GM19467 (cell line): ENCODE measurements at regions not wholly inside any gene's neighbourhood (a gene's known extent, or its start where the extent isn't known, plus 50 kb on each side); places are given as distances from the start of the nearest gene placed in this dataset.

Experiments used
- ATAC-seq: cut with Tn5 transposase; IDR thresholded peaks from one replicate; pipeline ENCODE4 v1.9.1; 2021; ENCODE audit warnings: mild to moderate bottlenecking, moderate library complexity; ENCODE audit not compliant: unreplicated experiment

DNA sequence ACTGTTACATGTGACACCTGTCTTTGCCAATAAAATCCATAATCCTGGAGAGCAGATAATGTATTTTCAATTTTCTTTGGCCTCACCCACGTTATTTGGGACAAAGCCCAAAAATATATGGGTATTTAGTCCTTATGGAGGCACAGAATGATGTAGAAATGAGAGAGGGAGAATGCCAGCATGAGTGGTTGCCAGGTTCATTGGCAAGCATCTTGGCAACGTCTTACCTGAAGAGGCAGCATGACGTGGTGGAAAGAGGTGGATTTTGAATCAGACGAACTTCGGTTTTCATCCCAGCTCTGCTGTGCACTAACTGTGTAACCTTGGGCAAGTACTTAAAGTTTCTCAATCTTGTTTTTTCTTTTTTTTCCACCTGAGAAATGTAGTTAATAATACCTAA lies 969.6 kb upstream of the PIK3C3 start:
- no peak for ATAC-seq

DNA sequence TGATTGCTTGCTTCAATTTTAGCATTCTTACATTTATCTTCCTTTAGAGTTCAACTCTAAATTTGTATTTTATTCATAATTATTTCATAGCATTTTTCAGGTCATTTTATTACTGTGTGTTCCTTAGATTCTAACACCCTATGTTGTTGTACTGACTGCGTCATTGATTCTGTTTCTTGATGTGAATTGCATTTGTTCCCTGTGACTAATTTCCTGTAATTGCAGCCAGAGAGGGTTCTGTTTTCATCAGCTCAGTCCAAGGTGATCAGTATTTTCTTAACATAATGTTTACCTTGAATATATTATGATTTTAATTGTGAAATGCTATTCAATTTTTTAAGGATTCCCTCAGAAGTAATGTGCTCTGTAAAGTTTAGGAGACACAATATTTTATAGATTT lies 970.2 kb upstream of the PIK3C3 start:
- ATAC-seq: no peak

DNA sequence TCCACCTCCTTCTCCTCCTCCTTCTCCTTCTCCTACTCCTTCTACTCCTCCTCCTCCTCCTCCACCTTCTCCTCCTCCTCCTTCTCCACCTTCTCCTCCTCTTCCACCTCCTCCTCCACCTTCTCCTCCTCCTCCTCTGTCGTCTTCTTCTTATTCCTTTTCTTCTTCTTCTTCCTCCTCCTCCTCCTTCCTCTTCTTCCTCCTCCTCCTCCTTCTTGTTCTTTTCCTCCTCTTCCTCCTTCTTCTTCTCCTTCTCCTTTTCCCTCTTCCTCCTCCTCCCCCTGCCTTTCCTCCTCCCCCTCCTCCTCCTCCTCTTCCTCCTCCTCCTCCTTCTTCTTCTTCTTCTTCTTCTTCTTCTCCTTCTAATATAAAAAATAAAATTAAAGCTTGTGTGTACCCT lies 971.2 kb upstream of the PIK3C3 start:
- no peak for ATAC-seq

DNA sequence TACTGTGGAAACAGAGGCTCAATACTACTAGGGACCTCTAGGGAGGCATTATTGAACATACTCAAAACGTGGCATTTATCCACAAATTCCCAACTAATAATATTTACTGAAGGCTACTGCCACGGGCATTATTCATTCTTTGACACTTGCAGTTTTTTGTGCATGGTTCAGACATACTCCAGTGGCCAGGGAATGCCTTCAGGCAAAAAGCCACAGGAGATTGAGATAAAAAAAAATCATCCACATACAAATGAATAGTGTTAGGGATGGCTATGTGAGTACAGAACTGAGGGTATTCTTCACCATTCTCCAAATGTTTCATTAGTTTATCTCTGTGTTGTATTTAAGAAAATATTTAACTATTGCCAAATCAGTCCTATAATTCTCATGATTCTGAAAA lies 974.9 kb upstream of the PIK3C3 start:
- ATAC-seq: no peak

DNA sequence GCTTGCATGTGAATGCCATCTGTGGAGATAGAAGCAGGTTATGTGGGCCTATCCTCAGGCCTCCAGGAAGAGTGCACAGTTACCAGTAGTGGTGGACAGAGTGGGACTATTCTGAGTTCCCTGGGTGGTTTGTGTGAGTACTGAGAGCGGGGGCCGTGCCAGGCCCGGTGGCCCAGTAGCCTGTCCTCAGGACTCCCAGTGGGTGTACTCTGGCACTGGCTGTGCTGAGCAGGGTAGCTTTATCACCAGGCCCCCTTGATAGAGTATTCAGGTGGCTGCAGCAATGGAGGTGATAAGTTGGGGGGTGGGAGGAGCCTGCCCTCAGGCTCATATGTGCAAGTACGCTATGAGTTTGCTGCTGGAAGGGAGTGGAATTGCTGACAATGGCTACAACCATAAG lies 979.0 kb upstream of the PIK3C3 start:
- ATAC-seq: no peak

DNA sequence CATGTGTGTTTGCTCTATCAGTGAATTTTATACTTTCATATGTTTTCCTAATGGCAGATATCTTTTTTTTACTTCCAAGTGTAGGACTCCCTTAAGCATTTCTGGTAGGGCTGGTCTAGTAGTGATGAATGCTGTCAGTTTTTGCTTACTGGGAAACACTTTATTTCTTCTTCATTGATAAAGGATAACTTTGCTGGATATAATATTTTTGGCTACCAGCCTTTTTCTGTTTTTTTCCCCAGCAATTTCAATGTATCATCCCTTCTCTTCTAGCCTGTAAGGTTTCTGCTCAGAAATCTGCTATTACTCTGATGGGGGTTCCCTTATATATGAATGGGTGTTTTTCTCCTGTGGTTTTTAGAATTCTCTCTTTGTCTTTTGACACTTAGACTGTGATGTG lies 980.6 kb upstream of the PIK3C3 start:
- no peak for ATAC-seq

DNA sequence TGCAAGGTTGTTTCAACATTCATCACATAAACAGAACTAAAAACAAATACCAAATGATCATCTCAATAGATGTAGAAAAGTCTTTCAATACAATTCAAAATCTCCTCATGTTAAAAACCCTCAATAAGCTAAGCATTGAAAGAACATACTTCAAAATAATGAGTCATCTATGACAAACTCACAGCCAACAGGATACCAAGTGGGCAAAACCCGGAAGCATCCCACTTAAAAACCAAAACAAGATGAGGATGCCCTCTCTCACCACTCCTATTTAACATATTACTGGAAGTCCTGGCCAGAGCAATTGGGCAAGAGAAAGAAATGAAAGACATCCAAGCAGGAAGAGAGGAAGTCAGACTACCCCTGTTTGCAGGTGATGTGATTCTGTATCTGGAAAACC lies 992.2 kb upstream of the PIK3C3 start:
- no peak for ATAC-seq

DNA sequence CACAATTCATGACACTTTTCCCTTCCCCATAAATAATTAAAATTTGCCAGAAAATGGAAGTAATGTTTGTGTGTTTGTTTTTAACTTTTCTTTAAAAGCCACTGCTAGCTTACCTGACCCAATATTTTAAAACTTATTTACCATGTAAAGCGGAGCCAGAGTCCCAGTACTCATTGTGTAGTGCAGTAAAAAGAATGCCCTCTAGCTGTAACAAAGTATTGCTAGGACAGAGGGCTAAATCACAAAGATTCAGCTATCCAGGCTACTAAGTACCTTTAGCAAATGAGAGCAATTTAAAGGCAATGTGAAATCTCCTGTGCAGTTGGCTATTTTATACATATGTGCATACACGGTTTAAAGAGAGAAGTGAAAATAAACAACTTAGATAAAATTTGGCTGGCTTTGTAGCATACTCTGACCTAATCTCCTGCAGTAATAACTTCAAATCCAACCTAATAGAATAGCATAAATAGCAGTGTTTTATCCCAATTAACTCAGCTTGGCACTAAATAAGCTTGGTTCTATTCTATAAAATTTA lies 997.4 kb upstream of the PIK3C3 start:
- ATAC-seq: no peak

DNA sequence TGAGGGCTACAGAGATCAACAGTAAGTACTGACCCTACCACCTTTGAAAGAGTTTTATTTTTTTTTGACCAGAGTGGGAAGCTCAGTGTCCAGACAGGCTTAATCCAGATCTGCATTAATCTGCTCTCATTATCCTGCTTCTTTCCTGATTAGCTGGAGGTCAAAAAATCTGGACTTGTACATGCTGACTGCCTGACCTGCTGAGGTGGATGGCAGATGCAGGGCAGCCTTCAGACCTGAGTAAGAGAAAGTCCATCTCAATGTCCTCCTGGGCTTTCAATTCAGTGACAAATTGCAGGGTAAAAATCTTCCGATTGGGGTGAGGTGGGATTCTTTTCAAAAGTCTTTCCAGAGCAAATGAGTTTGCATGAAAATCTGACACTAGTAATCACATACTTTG lies 998.8 kb upstream of the PIK3C3 start:
- ATAC-seq: no peak

DNA sequence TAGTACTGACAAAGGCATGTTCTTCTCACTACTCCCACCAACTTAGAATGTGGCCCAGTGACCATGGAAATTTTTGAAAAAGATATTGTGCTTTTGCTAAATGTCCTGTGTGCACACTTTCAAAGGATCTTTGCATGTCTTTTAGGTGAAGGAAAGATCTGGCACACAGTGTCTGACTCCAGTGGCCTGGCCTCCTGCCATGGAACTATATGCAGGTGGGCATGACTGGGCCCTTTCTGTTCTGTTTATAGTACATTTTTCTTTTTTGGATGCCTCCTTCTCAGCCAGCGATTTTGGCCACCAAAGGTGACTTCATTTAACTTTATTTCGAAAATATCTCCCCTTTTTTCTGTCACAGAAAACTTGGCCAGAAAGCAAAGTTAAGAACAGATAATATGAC lies 999.7 kb upstream of the PIK3C3 start:
- ATAC-seq: no peak

DNA sequence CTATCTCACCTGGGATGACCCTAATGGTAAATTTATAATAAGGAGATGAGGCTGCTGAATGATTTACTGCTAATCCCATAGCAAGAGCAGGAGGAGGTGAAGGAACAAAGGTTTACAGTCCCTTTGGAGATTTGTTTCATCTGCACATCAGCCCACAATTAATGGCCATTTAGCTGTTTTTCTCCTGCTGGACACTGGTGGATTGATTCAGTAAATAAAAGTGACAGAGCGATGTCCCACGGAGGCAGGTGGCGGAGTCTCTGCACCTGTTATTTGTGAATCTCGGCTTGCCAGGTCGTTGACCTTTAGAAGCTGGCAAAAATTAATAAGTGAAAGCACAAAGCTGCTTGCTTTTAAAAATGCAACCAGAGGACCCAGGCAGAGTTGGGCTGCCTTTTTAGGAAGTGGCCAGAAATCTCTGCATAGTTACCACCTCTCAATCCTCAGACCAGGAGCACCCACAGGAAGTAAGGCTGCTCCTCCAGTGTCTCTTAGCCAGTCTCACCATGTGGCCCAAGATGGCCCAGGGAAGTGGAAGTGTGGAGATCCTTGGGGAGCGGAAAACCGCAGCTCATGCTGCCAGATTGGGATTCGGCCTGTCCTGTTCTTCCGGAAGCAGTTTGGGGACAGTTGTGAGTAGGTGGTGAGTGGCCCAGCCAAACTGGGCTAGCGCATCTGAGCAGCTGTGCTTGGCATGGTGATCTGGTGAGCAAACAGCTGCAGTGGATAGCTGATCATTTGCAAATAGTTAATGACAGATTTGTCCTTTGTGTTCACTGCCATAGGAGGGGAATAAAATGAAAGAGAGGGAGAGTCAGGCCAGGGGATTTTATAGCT lies 1005.7 kb upstream of the PIK3C3 start:
- no peak for ATAC-seq

DNA sequence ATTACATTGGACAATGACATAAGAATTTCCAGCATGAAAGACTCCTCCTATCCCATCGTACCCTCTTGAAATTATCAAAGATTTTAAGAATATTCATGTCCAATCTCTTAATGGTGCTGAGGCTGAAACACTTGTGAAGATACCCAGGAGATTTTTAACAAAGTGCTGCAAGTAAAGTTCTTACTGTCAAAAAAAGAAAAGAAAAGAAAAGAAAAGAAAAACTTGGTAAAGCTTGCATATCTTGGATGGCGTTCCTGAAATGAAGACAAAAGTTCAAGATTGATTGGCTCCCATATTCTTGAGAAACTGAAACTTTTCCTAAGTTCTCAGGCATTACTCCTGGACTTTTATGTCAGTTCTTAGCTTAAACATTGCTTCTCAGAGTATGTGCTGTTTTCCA lies 1010.5 kb upstream of the PIK3C3 start:
- no peak for ATAC-seq

DNA sequence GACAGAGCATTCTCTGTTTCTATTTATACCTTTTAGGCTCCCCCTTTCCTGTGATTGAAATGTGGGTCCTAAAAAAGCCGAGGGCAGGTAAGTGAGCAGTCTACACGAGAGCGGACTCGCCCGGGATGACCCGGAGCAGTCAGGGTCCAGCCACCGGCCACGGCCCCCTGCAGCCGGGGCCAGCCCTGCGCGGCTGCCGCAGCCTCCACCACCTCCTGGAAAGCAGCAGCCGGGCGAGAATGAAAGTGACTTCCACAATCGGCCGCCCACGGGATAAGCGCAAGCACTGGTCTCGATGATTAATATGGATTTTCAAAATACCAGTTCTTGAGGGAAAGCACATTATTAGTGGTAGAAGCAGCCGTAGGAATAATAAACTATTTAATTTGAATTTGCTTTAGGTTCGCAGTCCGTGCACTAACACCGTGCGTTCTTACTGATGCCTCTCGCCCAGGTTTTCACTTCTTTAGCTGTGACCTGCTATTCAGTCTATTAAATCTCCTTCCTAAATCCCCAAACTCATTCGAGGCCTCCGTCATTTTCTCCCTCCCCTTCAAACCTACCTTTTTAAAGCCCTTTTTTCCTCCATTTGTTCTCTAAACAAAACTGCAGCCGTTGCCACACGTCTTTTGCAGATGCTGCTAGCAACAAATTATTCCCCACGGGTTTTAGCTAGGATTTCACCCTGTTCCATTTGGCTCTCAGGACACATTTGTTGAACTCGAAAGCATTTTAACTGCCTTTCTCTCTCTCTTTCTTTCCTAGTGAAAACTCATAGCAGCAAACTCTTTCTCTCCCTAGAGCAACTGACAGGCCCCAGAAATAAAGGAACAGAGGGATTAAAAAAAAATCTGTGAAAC lies 1015.1 kb upstream of the PIK3C3 start:
- ATAC-seq: no peak

DNA sequence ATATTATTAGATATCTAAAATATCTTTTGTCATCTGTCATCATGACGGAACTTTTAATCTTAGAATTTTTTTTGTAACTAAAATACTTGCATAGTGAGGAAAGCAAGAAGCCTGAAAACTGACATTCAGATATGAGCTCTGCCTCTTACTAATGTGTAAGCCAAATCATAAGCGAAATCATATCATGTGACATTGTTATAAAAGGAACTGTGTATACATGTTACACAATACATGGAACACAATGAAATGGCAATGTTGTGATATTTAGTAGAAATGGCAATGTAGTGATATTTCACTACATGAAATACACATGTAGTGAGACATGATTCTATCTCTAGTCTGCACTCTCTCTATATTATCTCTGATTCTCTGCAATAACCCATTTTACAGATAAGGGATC lies 1016.4 kb upstream of the PIK3C3 start:
- ATAC-seq: no peak

DNA sequence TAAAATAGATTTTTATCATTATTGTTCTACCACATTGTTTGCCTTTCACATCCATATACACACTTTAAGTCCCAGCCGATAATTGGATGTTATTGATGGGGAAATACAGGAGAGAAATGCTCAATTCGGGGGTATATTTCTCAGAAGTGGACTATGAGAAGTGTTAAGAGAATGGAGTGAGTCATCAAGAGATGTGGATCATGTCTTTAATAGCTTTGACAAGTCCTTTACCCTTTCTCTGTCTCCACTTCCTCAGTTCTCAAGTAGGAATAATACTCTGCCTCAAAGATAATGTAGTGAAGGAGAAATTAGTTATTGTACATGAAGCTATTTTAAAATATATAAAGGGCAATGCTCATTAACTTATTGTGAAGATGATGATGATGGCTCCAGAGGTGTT lies 1017.6 kb upstream of the PIK3C3 start:
- ATAC-seq: no peak

DNA sequence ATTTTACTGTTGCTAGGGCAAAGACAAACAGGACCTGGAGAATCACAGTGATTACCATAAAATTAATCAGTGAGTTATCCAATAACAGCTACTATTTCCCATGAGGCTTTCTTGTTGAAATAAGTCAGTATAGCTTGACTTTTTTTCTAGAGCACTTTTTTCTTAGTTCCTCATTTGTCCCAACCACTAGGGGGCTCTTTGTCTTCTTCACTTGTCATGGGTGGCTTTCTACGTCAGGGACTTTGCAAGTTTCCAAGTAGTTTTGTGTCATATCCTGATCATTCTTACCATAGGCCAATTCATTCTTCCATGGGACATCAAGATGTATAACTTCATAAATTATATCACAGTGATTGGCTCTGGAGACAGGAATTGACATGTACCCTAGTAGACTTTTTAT lies 1019.6 kb upstream of the PIK3C3 start:
- no peak for ATAC-seq

DNA sequence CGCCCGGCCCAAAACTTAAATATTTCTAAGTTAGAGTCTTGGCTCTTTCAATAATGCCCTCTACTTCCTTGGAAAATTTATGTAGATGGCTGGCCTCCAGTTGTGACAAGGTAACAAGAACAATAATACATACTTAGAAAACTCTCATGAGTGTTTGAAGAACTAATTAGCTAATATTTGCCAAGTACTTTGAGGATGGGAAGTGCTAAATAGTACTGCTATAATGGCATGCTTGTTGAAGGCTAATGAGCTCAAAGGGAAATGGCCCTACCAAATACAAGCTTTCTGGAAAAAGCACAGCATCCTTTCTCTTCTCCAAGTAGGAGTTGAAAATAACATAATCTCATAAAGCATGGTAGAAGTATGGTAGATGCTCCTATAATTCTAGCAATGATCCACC lies 1022.2 kb upstream of the PIK3C3 start:
- no peak for ATAC-seq

DNA sequence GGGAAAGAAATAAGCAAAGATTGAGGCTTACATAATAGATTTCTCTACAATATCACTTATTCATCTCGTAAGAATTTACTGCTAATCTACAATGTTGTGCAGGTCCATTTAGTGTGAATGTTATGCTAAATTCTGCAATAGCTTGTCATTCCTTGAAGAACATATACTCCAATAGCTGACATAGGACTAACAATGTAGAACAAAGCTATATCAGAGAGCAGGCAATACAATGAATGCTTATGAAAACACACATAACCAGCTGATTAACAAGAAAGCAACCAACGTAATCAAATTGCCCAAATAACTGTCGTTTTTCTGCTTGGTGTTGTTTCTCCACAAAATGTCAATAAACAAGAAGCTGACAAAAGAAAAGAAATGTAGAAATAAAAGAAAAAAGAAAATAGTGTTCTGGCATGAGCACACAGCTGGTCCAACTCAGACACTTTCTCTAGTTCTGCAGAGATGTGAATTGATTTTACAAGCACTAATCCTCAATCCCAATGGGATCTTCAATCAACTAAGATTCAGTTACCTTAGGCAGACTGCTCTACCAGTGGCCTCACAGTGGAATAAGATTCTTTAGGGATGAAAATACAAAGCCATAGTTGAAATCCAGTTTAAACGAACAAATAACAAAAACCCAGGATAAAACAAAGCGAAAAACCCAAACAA lies 1024.7 kb upstream of the PIK3C3 start:
- no peak for ATAC-seq

DNA sequence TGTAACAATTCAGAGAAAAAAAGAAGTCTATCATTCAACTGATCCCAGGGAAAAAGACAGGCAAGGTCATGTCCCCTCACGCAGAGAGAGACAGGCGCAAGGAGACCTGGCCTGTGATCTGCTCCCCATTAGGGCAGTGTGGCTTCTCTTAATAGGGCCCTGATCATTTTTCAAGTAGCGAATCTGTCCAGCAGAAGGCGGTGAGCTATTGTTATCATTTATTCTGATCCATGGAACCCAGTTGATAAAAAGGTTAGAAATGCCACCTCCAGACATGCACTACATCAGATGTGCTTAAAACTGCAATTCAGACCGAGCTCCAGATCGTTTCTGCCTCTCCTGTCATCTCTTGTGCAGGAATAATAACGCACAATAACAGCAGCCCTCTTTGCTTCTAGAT lies 1025.6 kb upstream of the PIK3C3 start:
- ATAC-seq: no peak

DNA sequence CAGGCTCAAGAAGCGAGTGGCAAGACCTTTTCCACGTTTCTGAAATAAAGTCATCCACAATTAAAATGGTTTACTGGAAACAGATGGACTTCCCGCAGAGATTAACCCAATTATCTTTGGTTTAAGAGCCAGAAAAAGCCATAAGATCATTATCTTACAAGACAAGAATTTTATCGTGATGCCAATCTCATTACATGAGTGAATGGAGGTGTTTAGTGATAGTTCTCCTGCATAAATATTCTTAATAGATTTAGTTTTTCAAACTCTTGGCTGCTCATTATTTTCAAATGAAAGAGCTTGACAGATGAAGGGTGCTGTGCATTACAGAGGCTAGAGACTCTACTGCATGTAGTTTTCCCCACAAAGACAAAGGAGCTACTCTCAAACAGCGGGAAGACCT lies 1028.4 kb upstream of the PIK3C3 start:
- no peak for ATAC-seq

DNA sequence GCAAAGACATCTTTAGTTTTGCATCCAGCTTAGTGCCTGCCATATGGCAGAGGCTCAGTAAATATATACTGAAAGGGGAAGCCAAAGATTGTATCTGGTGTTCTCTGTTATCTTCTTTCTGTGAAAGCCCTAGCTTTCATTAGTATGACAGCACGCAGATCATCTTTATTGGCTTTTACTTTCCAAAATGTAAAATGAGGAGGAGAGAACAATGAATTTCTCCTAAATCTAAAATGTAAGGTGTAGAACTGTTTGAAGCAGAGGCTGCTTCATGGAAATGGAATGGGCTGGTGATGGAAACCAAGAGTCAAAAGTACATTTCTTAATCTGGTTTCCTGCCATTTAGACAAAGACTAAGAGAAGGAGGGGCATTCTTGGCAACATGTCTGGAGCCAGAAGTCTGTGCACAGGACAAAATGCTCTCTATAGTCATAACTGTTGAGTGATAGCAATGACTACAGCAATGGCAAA lies 1029.9 kb upstream of the PIK3C3 start:
- ATAC-seq: no peak
